Endodermal cell (in vitro differentiated cells): ENCODE measurements at regions not wholly inside any gene's neighbourhood (a gene's known extent, or its start where the extent isn't known, plus 50 kb on each side); places are given as distances from the start of the nearest gene placed in this dataset.
A peak's percentile ranks its signal among the peaks of the same experiment; 100 is the strongest.
"Not testable (repeated sequence)": the region's sequence is repeated elsewhere in the genome, so short reads cannot be mapped to it uniquely, and the experiment has no call there.

Source experiments
- DNase-seq: peaks from one replicate; pipeline ENCODE4 v3.0.0-alpha.2; 2017
- H3K27ac ChIP-seq: 2 replicates; pipeline ENCODE4 v1.5.1; 2013; ENCODE audit warnings: mild to moderate bottlenecking, low read depth, low read length, moderate library complexity
- H3K27me3 ChIP-seq: 2 replicates; pipeline ENCODE4 v1.6.1; 2013; ENCODE audit warnings: mild to moderate bottlenecking, low read length, moderate library complexity; ENCODE audit not compliant: insufficient read depth, control insufficient read depth, poor library complexity, severe bottlenecking
- H3K36me3 ChIP-seq: 2 replicates; pipeline ENCODE4 v1.7.0; 2013; ENCODE audit warnings: mild to moderate bottlenecking, low read length, moderate library complexity; ENCODE audit not compliant: control insufficient read depth, insufficient read depth
- H3K4me1 ChIP-seq: one replicate; pipeline ENCODE4 v1.7.0; 2013; ENCODE audit warnings: low read length; ENCODE audit not compliant: control insufficient read depth, insufficient read depth
- H3K4me3 ChIP-seq: 2 replicates; pipeline ENCODE4 v1.5.1; 2013; ENCODE audit warnings: mild to moderate bottlenecking, low read length, moderate library complexity
- H3K9ac ChIP-seq: 2 replicates; pipeline ENCODE4 v1.6.1; 2013; ENCODE audit warnings: mild to moderate bottlenecking, low read length, moderate library complexity; ENCODE audit not compliant: poor library complexity, severe bottlenecking; ENCODE audit errors: extremely low read depth
- H3K9me3 ChIP-seq: 2 replicates; pipeline ENCODE4 v1.6.1; 2013; ENCODE audit warnings: mild to moderate bottlenecking, low read length, moderate library complexity; ENCODE audit not compliant: control insufficient read depth
- H3K27ac Mint-ChIP-seq: 2 replicates; pipeline ENCODE4 v1.8.0; 2020; ENCODE audit warnings: mixed read lengths
- H3K27me3 Mint-ChIP-seq: 2 replicates; pipeline ENCODE4 v1.8.0; 2021; ENCODE audit warnings: mild to moderate bottlenecking, mixed read lengths; ENCODE audit not compliant: insufficient read depth
- H3K36me3 Mint-ChIP-seq: 2 replicates; pipeline ENCODE4 v1.8.0; 2020; ENCODE audit warnings: low read depth, mixed read lengths
- H3K4me1 Mint-ChIP-seq: 2 replicates; pipeline ENCODE4 v1.8.0; 2020; ENCODE audit warnings: mixed read lengths
- H3K4me3 Mint-ChIP-seq: 2 replicates; pipeline ENCODE4 v1.8.0; 2020; ENCODE audit warnings: mild to moderate bottlenecking, moderate library complexity, mixed read lengths
- H3K9me3 Mint-ChIP-seq: 2 replicates; pipeline ENCODE4 v1.8.0; 2020; ENCODE audit warnings: mild to moderate bottlenecking, mixed read lengths
- WGBS, 2 experiments: methylation state at CpG; one replicate each; pipeline versions ENCODE4 v1.1.5 to v1.1.7; 2013; ENCODE audit warnings: missing lambda C conversion rate in 2 of 2, mixed read lengths in 1 of 2; ENCODE audit not compliant: insufficient coverage in 1 of 2, insufficient read length in 1 of 2; 5-methylcytosine and 5-hydroxymethylcytosine counted together
- TF ChIP-seq, protein P1 (sequence below): fragments of 200-600 bp; sonication (generic); conservative IDR thresholded peaks from 2 replicates; pipeline ENCODE4 v1.5.0; 2021; ENCODE audit warnings: antibody characterized with exemption, mild to moderate bottlenecking

DNA sequence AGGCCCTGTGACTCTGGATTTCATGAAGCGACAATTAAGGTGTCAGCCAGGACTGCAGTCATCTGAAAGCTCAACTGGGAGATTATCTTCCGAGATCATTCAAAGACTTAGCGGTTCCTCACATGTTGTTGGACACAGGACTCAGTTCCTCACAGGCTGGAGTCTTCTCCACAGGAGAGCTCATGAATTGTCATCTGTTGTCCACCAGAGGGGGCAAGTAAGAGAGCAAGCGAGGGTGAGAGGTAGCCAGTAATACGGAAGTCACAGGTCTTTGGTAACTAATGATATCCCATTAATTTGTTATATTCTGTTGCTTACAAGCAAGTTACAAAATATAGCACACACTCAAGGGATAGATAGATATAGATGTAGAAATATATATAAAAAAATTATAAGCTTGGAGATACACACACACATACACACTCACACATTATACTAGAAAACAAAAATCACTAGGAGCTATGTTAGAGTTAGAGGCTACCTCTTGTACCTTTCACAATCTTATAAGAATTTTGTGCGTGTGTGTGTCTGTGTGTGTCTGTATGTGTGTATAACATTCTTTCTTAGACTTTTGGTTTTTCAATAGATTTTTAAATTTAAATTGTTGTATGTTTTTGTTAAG, 1695.3 kb downstream of the BRINP3 start:
- Mint-ChIP-seq H3K27ac (no peak overlapping the region), H3K36me3 (no peaks in the 10 kb centered on the region), H3K4me3 (no peak overlapping the region), H3K4me1 (no peaks in the 10 kb centered on the region), H3K9me3 (peaks cover 4% of the 10 kb centered on the region), H3K27me3 (no peaks in the 10 kb centered on the region)
- 37 to 71% methylated on average over 3 to 4 of the region's 6 CpGs for WGBS, 2 experiments
- Histone ChIP-seq H3K27ac (no peak overlapping the region), H3K36me3 (no peaks in the 10 kb centered on the region), H3K4me1 (no peaks in the 10 kb centered on the region), H3K9me3 (no peaks in the 10 kb centered on the region), H3K9ac (no peak overlapping the region), H3K4me3 (no peak overlapping the region), H3K27me3 (no peaks in the 10 kb centered on the region)
- TF ChIP-seq, protein P1, sequence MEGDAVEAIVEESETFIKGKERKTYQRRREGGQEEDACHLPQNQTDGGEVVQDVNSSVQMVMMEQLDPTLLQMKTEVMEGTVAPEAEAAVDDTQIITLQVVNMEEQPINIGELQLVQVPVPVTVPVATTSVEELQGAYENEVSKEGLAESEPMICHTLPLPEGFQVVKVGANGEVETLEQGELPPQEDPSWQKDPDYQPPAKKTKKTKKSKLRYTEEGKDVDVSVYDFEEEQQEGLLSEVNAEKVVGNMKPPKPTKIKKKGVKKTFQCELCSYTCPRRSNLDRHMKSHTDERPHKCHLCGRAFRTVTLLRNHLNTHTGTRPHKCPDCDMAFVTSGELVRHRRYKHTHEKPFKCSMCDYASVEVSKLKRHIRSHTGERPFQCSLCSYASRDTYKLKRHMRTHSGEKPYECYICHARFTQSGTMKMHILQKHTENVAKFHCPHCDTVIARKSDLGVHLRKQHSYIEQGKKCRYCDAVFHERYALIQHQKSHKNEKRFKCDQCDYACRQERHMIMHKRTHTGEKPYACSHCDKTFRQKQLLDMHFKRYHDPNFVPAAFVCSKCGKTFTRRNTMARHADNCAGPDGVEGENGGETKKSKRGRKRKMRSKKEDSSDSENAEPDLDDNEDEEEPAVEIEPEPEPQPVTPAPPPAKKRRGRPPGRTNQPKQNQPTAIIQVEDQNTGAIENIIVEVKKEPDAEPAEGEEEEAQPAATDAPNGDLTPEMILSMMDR = peak; percentile 89
- DNase-seq = peak; percentile 78

DNA sequence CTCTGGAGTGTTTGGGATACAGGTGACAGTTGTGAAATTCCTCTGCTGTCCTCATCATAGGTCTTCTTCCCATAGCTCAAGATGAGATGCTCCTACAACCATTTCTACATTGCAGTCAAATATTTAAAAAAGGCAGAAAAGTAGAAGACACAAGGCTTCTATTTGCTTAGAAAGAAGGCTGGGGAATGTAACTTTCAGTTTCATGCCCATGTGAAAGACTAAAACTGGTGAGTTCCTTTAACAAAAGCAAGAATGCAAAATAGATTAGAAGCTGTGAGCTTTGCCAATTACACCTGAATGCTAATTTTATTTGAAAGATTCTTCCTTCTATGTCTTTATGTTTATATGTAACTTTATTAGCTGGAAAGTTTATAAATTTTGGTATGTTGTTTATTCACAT, 1682.7 kb downstream of the BRINP3 start:
- Mint-ChIP-seq H3K27me3 (no peaks in the 10 kb centered on the region), H3K36me3 (no peaks in the 10 kb centered on the region), H3K4me1 (no peaks in the 10 kb centered on the region), H3K9me3 (peaks cover 5% of the 10 kb centered on the region), H3K27ac (no peak overlapping the region), H3K4me3 (no peak overlapping the region)
- TF ChIP-seq, protein P1 = no peak
- Histone ChIP-seq H3K36me3 (no peaks in the 10 kb centered on the region), H3K27ac (no peak overlapping the region), H3K9me3 (no peaks in the 10 kb centered on the region), H3K4me3 (no peak overlapping the region), H3K27me3 (no peaks in the 10 kb centered on the region), H3K4me1 (no peaks in the 10 kb centered on the region), H3K9ac (no peak overlapping the region)
- no peak for DNase-seq

DNA sequence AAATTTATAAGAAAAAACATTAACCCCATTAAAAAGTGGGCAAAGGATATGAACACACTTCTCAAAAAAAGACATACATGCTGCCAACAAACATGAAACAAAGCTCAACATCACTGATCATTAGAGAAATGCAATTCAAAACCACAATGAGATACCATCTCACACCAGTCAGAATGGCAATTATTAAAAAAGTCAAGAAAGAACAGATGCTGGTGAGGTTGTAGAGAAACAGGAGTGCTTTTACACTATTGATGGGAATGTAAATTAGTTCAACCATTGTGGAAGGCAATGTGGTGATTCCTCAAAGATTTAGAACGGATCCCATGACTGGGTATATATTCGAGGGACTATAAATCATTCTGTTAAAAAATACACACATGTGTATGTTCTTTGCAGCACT, 1665.5 kb downstream of the BRINP3 start:
- not testable (repeated sequence) for H3K27ac ChIP-seq, H3K9ac ChIP-seq, H3K4me1 ChIP-seq, H3K36me3 ChIP-seq, H3K4me1 Mint-ChIP-seq, H3K27ac Mint-ChIP-seq, H3K9me3 ChIP-seq, DNase-seq, H3K4me3 ChIP-seq, H3K4me3 Mint-ChIP-seq, H3K27me3 ChIP-seq, H3K36me3 Mint-ChIP-seq, H3K27me3 Mint-ChIP-seq
- peaks cover 22% of the 10 kb centered on the region for H3K9me3 Mint-ChIP-seq
- 86% methylated on average over 2 of the region's 2 CpGs; no CpG with 5 or more reads in 1 of the 2 experiments for WGBS, 2 experiments

DNA sequence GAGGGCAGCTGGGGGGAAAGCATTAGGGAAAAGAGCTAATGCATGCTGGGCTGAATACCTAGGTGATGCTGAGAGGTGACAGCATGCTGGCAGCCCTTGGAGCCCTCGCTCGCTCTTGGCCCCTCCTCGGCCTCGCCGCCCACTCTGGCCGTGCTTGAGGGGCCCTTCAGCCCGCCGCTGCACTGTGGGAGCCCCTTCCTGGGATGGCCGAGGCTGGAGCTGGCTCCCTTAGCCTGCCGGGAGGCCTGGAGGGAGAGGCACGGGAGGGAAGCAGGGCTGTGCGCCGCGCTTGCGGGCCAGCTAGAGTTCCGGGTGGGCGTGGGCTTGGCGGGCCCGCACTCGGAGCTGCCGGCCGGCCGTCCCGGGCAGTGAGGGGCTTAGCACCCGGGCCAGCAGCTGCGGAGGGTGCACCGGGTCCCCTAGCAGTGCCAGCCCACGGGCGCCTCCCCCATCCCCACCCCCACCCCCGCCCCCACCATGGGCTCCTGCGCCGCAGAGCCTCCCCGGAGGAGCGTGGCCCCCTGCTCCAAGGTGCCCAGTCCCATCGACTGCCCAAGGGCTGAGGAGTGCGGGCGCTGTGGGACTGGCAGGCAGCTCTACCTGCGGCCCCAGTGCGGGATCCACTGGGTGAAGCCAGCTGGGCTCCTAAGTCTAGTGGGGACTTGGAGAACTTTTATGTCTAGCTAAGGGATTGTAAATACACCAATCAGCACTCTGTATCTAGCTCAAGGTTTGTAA, 1664.7 kb downstream of the BRINP3 start:
- not testable (repeated sequence) for H3K27ac Mint-ChIP-seq, H3K9me3 ChIP-seq, H3K36me3 ChIP-seq, DNase-seq, H3K4me3 ChIP-seq, H3K27ac ChIP-seq, H3K27me3 ChIP-seq, H3K4me1 ChIP-seq, H3K9ac ChIP-seq, H3K4me3 Mint-ChIP-seq, H3K36me3 Mint-ChIP-seq, H3K4me1 Mint-ChIP-seq, H3K27me3 Mint-ChIP-seq
- H3K9me3 Mint-ChIP-seq = peaks cover 22% of the 10 kb centered on the region
- 67 to 95% methylated on average over 3 to 33 of the region's 39 CpGs for WGBS, 2 experiments
